HG03159 (cell line): ENCODE measurements at regions not wholly inside any gene's neighbourhood (a gene's known extent, or its start where the extent isn't known, plus 50 kb on each side); places are given as distances from the start of the nearest gene placed in this dataset.

ENCODE experiments used
- ATAC-seq: cut with Tn5 transposase; IDR thresholded peaks from one replicate; pipeline ENCODE4 v1.9.1; 2021; ENCODE audit warnings: mild to moderate bottlenecking, moderate library complexity; ENCODE audit not compliant: unreplicated experiment

DNA sequence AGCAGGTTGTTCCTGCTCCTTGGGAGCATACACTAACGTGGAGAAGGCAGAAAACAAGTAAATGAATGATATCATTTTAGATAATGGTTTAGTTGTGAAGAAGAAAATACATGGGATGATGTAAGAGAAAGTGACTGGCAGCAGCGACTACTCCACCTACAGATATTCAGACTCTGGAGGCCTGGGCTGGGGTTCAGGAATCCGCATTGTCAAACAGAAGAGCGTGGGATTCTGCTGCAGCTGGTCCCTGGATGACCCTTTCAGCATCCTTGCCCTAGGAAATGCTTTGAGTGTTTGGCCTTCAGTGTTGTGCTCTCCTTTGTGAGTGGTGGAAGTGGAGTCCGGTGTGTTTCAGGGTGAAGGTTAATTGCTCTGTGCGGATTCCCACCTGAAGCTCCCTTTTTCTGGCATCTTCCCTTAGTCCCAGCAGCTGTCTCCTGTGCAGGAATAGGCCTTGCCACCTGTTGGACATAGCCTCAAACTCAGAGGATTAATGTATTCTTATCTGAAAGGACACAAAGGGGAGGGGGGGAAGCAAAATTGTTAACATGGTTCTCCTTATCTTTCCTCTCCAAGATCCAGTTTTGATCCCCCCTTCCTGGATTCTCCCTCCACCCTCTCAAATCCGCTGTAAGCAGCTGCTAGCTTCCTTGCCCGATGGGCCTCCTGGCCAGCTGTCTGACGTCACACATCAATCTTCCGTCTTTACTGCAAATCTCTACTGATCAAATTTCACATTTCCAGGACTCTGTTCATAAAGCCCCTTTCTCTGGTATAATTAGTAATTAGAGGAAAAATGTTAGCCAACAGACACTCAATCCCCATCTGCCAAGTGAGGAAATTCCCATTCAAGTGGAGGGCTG is 68.3 kb upstream of the SPAG17 start:
- no peak for ATAC-seq

DNA sequence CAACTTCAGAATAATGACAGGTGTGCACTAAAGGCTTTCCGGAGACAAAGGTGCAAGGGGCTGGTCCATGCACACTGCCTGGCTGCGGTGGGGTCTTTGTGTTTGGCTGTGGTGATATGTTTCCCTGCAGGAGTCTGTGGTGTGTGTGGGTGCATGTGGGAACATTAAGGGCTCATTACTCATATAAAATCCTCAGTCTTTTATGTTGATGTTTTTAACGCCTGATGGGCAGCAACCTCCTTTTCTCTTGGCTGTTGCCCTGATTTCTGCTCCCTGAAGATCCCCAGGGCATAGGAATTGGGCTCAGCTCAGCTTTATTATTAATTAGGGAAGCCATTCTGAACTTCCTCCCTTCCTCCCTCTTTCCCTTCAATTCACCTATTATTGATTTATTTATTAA is 67.6 kb upstream of the SPAG17 start:
- no peak for ATAC-seq

- no peak for ATAC-seq
These were observed 65.2 kb upstream of the SPAG17 start for GRCh38 chr1:118250232-118250631.

GRCh38 chr1:118249641-118250040 is 64.6 kb upstream of the SPAG17 start:
- no peak for ATAC-seq

GRCh38 chr1:118247593-118247992 is 62.6 kb upstream of the SPAG17 start:
- ATAC-seq: no peak

- no peak for ATAC-seq
These were observed 61.6 kb upstream of the SPAG17 start for GRCh38 chr1:118246646-118247045.

DNA sequence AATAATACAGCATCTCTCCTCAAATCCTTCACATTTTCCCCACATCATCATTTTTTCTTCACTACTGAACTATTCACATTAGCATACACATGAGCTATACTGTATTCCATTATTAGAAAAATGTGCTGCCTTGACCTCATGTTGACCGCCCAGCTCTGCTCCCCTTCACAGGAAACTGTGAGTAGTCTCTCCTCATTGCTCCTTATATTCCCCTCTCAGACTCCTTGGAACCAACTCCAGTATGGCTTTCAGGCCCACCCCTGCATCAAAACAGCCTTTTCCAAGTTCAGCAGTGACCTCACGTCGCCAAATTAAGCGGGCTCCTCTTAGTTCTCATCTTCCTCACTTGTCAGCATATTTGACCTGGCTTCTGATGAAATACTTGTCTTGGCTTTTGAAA is 59.2 kb upstream of the SPAG17 start:
- ATAC-seq: no peak

- no peak for ATAC-seq
These were observed 58.2 kb upstream of the SPAG17 start for GRCh38 chr1:118243269-118243668.
